PC-9 (cell line): ENCODE measurements at regions not wholly inside any gene's neighbourhood (a gene's known extent, or its start where the extent isn't known, plus 50 kb on each side); places are given as distances from the start of the nearest gene placed in this dataset.

ENCODE experiments used
- CTCF ChIP-seq: fragments of 200-600 bp; sonication (generic); conservative IDR thresholded peaks from 2 replicates; pipeline ENCODE4 v1.6.1; 2017; ENCODE audit warnings: mixed run types, antibody characterized with exemption, mild to moderate bottlenecking, moderate library complexity
- EZH2 ChIP-seq: fragments of 200-600 bp; sonication (generic); IDR thresholded peaks from 2 replicates; pipeline ENCODE4 v1.8.0; 2017; ENCODE audit warnings: antibody characterized with exemption, low read depth

DNA sequence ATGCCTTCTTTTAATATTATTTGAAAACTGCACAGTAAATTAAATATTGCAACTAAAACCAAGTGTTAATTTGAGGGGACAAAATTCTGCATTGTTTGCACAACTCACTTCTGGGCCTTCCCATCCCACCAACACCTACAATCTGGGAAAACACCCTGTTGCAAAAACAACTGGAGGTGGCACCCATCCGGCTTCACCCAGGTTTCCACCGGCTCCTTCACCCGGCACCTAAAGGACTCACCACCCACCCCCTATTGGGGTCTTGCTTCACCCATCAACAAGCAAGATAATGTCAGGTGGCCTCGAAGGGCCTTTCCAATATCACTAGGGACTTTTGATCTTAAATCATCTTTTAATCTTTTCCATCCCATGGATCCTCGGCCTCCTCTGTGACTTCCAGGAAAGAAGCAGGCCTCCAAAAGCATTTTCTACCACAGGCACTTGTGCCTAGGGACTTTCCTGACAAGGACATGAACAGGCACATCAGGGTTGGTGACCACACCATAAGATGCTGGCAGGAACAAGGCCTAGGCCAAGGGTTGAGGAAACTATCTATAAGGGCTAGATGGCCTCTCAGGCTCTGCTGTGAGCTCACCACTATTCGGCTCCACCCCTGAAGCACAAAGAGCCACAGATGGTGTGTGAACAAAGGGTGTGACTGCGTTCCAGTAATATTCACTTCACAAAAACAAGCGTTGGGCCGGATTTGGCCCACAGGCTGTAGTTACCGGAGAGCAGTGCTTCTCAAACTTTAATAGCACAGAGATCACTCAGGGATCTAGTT, 205.1 kb downstream of the AUH start:
- TF ChIP-seq CTCF (no peak), EZH2 (no peak)
